Vagina (tissue), 2 donors: ENCODE measurements at regions not wholly inside any gene's neighbourhood (a gene's known extent, or its start where the extent isn't known, plus 50 kb on each side); places are given as distances from the start of the nearest gene placed in this dataset.

Experiments used
- DNase-seq, 2 donors: peaks; one replicate each; pipeline ENCODE4 v3.0.0-alpha.2; 2017; ENCODE audit errors: extremely low spot score in 2 of 2
- H3K27ac ChIP-seq: fragments of 200-600 bp; sonication (generic); one replicate; pipeline ENCODE4 v1.5.1; 2019
- H3K27me3 ChIP-seq: fragments of 200-600 bp; sonication (generic); one replicate; pipeline ENCODE4 v1.5.1; 2019
- H3K36me3 ChIP-seq, 2 donors: fragments of 200-600 bp; sonication (generic); one replicate each; pipeline ENCODE4 v1.5.1; 2017 to 2019
- H3K4me1 ChIP-seq: fragments of 200-600 bp; sonication (generic); one replicate; pipeline ENCODE4 v1.5.1; 2019
- H3K4me3 ChIP-seq, 2 donors: fragments of 200-600 bp; sonication (generic); 1 replicate in 1 of 2; 2 replicates in 1 of 2; pipeline ENCODE4 v1.5.1; 2016 to 2019
- H3K9me3 ChIP-seq: fragments of 200-600 bp; sonication (generic); one replicate; pipeline ENCODE4 v1.5.1; 2019
- POLR2A ChIP-seq, 2 donors: fragments of 450-650 bp; IDR thresholded peaks; one replicate each; pipeline ENCODE4 v1.6.1; 2017; ENCODE audit warnings: antibody characterized with exemption in 2 of 2, mild to moderate bottlenecking in 2 of 2, moderate library complexity in 2 of 2
- POLR2AphosphoS5 ChIP-seq, 2 donors: sonication (generic); formaldehyde crosslinking; IDR thresholded peaks; one replicate each; pipeline ENCODE4 v1.9.0; 2017; ENCODE audit warnings: antibody characterized with exemption in 2 of 2, mild to moderate bottlenecking in 2 of 2, low read depth in 1 of 2; ENCODE audit not compliant: insufficient read depth in 1 of 2
- intact Hi-C: fragments of 100-400 bp; cut with DNase I; formaldehyde crosslinking; loops from one replicate; pipeline ENCODE4 v1.15.1; 2023
- TF ChIP-seq, protein P1 (sequence below), 3 experiments: fragments of 450-650 bp in 2 of 3; fragments of 200-600 bp in 1 of 3; sonication (generic) in 1 of 3; IDR thresholded peaks; one replicate each; pipeline ENCODE4 v1.5.1; 2017 to 2019; ENCODE audit warnings: antibody characterized with exemption in 3 of 3, mild to moderate bottlenecking in 2 of 3, moderate library complexity in 2 of 3

DNA sequence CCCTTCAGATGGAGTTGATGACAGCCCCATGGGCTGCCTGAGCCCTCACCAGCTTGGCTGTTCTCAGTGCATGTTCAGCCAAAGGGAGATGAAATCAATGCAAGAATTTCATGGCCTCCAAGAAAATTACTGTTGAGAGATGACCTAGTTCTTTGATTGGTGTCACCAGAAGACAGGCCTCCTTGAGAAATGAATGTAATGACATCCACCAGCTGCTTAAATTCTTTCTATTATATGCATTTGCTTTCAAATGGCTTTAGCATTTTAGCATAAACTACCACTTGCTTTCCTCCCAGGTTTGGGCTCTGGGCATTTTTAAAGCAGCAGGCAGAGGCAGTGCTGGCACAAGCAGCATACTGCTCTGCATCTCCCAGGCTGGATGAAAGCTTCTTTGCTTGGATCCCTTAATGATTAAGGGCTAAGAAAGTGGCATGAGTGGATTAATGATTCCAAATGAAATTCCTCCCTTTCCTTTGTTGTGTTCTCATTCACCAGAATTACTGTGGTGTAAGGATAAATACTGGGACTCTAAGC lies 278.4 kb downstream of the ZNF326 start:
- intact Hi-C loops = no loop called here
- TF ChIP-seq POLR2A (IDR thresholded peaks at IDR 0.05) (no peak), POLR2AphosphoS5 (IDR thresholded peaks at IDR 0.05; ENCODE audit: insufficient read depth in 1 of 2, low read depth in 1 of 2) (no peak)
- TF ChIP-seq, protein P1, sequence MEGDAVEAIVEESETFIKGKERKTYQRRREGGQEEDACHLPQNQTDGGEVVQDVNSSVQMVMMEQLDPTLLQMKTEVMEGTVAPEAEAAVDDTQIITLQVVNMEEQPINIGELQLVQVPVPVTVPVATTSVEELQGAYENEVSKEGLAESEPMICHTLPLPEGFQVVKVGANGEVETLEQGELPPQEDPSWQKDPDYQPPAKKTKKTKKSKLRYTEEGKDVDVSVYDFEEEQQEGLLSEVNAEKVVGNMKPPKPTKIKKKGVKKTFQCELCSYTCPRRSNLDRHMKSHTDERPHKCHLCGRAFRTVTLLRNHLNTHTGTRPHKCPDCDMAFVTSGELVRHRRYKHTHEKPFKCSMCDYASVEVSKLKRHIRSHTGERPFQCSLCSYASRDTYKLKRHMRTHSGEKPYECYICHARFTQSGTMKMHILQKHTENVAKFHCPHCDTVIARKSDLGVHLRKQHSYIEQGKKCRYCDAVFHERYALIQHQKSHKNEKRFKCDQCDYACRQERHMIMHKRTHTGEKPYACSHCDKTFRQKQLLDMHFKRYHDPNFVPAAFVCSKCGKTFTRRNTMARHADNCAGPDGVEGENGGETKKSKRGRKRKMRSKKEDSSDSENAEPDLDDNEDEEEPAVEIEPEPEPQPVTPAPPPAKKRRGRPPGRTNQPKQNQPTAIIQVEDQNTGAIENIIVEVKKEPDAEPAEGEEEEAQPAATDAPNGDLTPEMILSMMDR (IDR thresholded peaks at IDR 0.05) = no peak

DNA sequence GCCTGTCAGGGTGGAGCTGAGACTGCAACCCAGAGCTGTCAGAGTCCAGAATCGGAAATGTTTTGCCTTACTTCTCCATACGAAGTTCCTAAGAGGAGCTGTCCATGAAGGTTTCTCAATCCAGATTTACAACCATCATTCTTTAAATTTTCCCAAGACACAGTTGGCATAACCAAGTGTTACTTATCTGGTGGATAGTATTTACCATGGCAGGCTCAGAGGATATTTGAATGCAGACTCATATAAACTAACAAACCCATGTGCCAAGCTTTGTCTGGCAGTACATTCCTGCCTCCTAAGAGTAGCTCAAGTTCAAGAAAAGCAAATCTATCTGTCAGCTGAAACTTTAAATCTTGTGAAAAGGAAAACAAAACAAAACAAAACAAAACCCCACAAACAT lies 267.9 kb downstream of the ZNF326 start:
- no peak for DNase-seq
- H3K4me1 ChIP-seq = no peaks in the 10 kb centered on the region
- intact Hi-C loops = no loop called here
- TF ChIP-seq POLR2AphosphoS5 (IDR thresholded peaks at IDR 0.05; ENCODE audit: insufficient read depth in 1 of 2, low read depth in 1 of 2) = no peak
- TF ChIP-seq POLR2A (IDR thresholded peaks at IDR 0.05) = no peak
- TF ChIP-seq, protein P1 (IDR thresholded peaks at IDR 0.05) = no peak
- no peak overlapping the region for H3K4me3 ChIP-seq
- H3K9me3 ChIP-seq = no peaks in the 10 kb centered on the region
- H3K36me3 ChIP-seq = no peaks in the 10 kb centered on the region
- H3K27ac ChIP-seq = no peak overlapping the region
- H3K27me3 ChIP-seq = no peaks in the 10 kb centered on the region

More for the DNA sequence above, 278.4 kb downstream of the ZNF326 start:
- Histone ChIP-seq H3K36me3 (no peaks in the 10 kb centered on the region), H3K27me3 (no peaks in the 10 kb centered on the region), H3K9me3 (no peaks in the 10 kb centered on the region), H3K27ac (no peak overlapping the region), H3K4me3 (no peak overlapping the region), H3K4me1 (no peaks in the 10 kb centered on the region)
- no peak for DNase-seq

DNA sequence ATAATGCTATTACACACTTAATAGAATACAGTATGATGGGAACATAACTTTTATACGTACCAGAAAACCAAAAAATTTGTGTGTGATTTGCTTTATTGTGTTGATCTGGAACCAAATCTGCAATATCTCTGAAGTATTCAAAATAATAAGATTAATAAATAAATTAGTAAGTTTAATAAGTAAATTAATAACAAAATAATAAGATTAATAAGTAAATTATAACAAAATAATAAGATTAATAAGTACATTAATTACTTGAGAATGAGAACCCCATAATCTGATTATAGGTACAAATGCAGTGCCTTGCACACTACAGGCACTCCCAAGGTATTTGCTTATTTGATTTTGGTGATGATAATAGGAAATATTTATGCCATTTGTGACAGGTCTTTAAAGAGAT lies 267.4 kb downstream of the ZNF326 start:
- DNase-seq = no peak
- H3K27ac ChIP-seq = no peak overlapping the region
- no peaks in the 10 kb centered on the region for H3K36me3 ChIP-seq
- H3K27me3 ChIP-seq = no peaks in the 10 kb centered on the region
- H3K9me3 ChIP-seq = no peaks in the 10 kb centered on the region
- TF ChIP-seq POLR2AphosphoS5 (IDR thresholded peaks at IDR 0.05; ENCODE audit: insufficient read depth in 1 of 2, low read depth in 1 of 2) (no peak), POLR2A (IDR thresholded peaks at IDR 0.05) (no peak)
- TF ChIP-seq, protein P1 (IDR thresholded peaks at IDR 0.05) = no peak
- no peaks in the 10 kb centered on the region for H3K4me1 ChIP-seq
- H3K4me3 ChIP-seq = no peak overlapping the region
- intact Hi-C loops = no loop called here

DNA sequence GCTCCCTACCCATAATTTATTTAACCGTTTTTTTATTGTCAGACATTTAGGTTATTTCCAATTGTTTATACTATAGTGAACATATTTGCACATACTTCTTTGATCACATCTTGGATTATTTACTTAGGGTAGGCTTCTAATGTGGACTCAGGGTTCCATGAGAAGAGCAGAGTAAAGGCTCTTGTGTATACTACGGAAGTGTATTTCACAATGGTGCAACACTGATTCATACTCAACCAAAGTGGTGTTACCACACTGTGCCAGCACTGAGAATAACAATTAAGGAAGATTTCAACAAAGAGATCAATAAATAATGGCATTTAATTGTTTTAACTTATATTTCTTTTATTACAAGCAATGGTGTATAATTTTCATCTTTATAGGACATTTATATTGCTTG lies 251.2 kb downstream of the ZNF326 start:
- Histone ChIP-seq H3K27ac (no peak overlapping the region), H3K27me3 (no peaks in the 10 kb centered on the region), H3K9me3 (no peaks in the 10 kb centered on the region), H3K4me3 (no peak overlapping the region), H3K36me3 (no peaks in the 10 kb centered on the region), H3K4me1 (no peaks in the 10 kb centered on the region)
- TF ChIP-seq POLR2AphosphoS5 (IDR thresholded peaks at IDR 0.05; ENCODE audit: insufficient read depth in 1 of 2, low read depth in 1 of 2) (no peak), POLR2A (IDR thresholded peaks at IDR 0.05) (no peak)
- TF ChIP-seq, protein P1 (IDR thresholded peaks at IDR 0.05) = no peak
- intact Hi-C loops = no loop called here
- no peak for DNase-seq

DNA sequence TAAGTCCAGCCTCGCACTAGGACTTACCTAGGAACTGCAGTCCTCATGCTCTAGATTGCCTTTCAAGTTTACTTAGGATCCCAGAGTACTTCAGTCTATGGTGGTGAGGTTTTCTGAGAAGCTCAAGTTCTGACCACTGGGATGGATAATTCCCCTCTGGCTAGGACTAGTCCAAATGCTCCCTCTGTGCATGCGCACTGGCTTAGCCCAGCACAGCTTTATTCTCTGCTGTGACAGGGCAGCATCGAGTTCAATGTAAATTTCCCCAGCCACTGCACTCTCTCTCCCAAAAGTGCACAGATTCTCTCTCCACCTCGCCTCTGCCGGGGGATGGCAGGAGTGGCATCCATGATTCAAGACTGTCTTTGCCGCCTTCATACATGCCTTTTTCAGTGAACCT lies 241.6 kb downstream of the ZNF326 start:
- intact Hi-C loops = no loop called here
- Histone ChIP-seq H3K4me1 (no peaks in the 10 kb centered on the region), H3K4me3 (no peak overlapping the region), H3K9me3 (no peaks in the 10 kb centered on the region), H3K27ac (no peak overlapping the region), H3K27me3 (no peaks in the 10 kb centered on the region), H3K36me3 (no peaks in the 10 kb centered on the region)
- no peak for DNase-seq
- TF ChIP-seq, protein P1 (IDR thresholded peaks at IDR 0.05) = no peak
- no peak for TF ChIP-seq POLR2AphosphoS5 (IDR thresholded peaks at IDR 0.05; ENCODE audit: insufficient read depth in 1 of 2, low read depth in 1 of 2)
- no peak for TF ChIP-seq POLR2A (IDR thresholded peaks at IDR 0.05)
